Muscle of back (tissue), 3 donors: ENCODE measurements at regions not wholly inside any gene's neighbourhood (a gene's known extent, or its start where the extent isn't known, plus 50 kb on each side); places are given as distances from the start of the nearest gene placed in this dataset.
"Not testable (repeated sequence)": the region's sequence is repeated elsewhere in the genome, so short reads cannot be mapped to it uniquely, and the experiment has no call there.

Source experiments
- DNase-seq, 3 donors: peaks; one replicate each; pipeline versions ENCODE4 v3.0.0 to v3.0.0-alpha.2; 2013

DNA sequence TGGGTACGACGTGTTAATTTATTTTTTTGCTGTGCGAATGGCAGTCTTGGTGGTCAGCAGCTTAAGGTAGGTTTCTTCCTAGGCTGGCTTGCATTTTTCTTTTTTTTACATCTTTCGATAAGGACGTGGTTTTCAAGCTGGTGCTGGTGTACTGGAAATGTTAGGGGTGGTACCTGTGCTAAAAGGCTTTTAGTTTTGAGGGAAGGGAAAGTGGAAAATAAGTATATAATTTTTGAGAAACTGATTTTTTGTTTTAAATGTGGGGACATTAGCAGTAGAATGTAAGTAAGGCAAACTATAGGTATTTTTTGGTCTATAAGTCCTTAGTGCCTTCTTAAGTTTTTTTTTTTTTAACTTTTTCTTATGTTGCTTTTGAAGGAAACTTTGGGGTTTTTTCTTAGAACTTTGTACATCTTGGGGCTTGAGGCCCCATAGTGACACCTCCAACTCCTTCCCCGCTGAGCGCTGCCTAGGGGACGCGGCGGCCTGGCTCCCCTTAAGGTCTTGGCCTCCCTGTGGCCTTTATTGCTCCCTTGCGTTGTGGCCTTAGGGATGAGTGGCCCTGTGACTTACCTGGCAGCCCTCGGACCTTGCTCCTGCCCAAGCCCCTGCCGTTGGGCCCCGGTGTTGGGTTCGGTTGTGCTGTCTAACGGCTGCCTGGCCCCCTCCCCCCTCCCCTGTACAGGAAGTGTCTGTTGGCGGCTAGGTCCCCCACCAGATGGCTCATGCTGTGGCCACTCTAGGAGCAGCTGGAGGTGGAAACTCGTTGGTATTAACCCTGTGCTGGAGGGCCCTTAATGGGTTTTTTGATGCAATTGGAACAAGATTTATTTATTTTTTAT, 88.0 kb upstream of the RPRML start:
- DNase-seq, result peak; percentile 88 to 95 (median 91)

DNA sequence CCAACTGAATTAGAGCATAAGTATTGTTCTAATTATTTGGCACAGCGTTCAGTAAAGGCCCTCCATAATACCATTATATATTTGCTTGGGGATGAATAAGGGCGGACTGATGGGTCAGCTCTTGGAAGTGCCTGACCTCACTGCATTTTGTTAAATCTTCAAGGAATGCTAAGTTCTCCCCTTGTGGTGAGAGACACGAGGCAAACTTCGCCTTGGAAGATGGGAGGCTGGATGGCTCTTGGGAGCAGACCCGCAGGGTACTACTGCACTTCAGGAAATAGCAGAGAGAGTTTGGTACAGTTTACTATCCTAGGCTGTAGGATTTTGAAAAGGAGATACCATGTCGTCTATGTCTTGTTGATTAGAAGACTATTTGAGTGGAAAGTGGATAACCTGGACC, 87.0 kb upstream of the RPRML start:
- DNase-seq, result no peak

DNA sequence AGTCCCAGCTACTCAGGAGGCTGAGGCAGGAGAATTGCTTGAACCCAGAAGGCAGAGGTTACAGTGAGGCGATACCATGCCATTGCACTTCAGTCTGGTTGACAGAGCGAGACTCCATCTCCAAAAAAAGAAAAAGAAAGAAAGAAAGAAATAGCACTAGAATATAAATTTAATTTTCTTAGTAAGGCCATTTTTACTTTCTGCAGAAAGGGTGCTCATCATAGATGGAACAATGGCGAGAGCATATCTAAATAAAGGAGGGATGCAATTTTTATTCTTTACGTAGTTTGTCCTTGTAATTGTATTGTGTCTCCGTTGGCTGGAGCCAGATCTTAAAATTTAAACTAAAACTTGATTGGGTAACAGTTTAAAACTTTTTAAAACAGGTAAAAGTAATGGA, 85.6 kb upstream of the RPRML start:
- DNase-seq, result no peak

DNA sequence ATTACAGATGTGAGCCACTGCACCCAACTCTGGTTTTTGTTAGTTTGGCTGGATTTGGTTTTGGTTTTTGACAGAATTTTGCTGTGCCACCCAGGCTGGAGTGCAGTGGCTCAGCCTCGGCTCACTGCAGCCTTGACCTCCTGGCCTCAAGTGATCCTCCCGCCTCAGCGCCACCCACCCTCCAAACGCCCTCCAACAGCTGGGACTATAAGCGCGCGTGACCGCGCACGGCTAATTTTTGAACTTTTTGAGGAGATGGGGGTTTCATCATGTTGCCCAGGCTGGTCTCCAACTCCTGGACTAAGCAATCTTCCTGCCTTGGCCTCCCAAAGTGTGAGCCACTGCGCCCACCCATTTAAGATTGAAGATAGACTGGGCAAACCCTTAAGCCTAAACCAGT, 84.4 kb upstream of the RPRML start:
- no peak for DNase-seq

DNA sequence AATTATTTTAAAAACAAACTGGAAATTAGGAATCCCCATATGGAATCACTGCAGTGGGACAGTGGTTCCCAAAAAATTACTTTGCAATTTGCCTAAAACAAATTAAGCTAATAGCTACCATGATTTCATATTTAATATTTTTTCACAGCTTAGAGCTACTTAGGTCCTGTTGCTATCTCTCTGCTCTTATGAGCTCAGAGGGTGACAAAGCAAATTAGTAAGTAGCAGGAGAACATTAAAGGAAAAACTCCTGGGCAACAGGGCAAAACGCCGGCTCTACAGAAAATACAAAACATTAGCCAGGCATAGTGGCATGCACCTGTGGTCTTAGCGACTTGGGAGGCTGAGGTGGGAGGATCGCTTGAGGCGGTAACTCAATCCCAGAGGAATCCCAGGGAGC, 83.8 kb upstream of the RPRML start:
- DNase-seq, result not testable (repeated sequence)

DNA sequence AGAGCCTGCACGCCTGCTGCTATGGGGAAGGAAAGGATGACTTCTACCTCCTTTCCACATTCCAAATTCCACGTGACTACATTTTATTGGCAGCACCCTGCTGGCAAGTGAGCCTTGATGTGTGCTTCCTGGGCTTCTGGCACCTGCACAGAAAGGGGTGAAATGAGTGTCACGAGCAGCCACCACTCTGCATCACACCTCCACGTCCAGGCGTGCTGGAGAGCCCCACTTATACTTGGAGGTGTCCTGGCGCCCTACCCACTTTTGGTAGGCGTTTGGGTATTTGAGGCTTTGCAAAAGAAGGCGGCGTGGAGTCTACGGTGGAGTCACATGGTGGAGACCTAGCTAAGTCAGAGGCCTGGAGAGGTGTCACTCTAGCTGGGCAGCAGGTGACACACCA, 81.0 kb upstream of the RPRML start:
- not testable (repeated sequence) for DNase-seq

DNA sequence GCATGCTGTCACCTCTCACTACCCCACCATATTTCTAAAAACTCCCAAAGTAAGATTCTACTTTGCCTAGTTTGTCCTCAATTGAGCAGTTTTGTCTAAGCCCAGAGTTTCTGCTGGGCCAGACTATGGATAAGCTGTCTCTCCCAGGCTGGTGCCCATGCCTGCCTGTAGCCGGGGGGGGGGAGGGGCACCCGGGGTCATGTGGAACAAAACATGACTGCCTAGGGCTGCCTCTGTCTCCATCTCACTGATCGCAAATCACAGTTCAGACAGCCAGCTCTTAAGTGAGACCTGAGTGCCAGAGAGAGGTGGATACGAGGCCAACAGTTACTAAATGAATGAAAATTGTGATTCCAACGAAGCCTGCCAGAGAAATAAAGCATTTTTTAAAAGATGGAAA, 78.8 kb upstream of the RPRML start:
- no peak for DNase-seq

DNA sequence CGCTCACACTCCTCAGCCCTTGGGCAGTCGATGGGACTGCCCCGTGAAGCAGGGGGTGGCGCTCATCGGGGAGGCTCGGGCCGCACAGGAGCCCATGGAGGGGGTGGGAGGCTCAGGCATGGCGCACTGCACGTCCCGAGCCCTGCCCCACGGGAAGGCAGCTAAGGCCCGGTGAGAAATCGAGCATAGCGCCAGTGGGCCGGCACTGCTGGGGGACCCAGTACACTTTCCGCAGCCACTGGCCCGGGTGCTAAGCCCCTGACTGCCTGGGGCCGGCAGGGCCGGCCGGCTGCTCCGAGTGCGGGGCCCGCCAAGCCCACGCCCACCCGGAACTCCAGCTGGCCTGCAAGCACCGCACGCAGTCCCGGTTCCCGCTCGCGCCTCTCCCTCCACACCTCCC, 78.2 kb upstream of the RPRML start:
- DNase-seq, result not testable (repeated sequence)

DNA sequence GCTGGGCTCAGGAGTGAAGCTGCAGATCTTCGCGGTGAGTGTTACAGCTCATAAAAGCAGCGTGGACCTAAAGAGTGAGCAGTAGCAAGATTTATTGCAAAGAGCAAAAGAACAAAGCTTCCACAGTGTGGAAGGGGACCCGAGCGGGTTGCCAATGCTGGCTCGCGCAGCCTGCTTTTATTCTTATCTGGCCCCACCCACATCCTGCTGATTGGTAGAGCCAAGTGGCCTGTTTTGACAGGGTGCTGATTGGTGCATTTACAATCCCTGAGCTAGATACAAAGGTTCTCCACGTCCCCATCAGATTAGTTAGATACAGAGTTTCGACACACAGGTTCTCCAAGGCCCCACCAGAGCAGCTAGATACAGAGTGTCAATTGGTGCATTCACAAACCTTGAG, 77.6 kb upstream of the RPRML start:
- not testable (repeated sequence) for DNase-seq
